Ovary (tissue), 7 donors: ENCODE measurements at regions not wholly inside any gene's neighbourhood (a gene's known extent, or its start where the extent isn't known, plus 50 kb on each side); places are given as distances from the start of the nearest gene placed in this dataset.

Experiments used
- DNase-seq, 5 donors: peaks; one replicate each; pipeline ENCODE4 v3.0.0-alpha.2; 2019 to 2020
- H3K27ac ChIP-seq, 2 donors: fragments of 200-600 bp; one replicate each; pipeline versions ENCODE4 v1.5.1 to v1.8.0; 2019 to 2022
- H3K27me3 ChIP-seq: fragments of 200-600 bp; one replicate; pipeline ENCODE4 v1.8.0; 2022
- H3K36me3 ChIP-seq: fragments of 200-600 bp; sonication (generic); one replicate; pipeline ENCODE4 v1.5.1; 2019
- H3K4me1 ChIP-seq: one replicate; pipeline ENCODE4 v1.8.1; 2013; ENCODE audit warnings: mild to moderate bottlenecking, moderate library complexity; ENCODE audit not compliant: insufficient read depth
- H3K4me3 ChIP-seq: fragments of 200-600 bp; sonication (generic); one replicate; pipeline ENCODE4 v1.5.1; 2017
- H3K9me3 ChIP-seq, 2 donors: fragments of 200-600 bp in 1 of 2; sonication (generic) in 1 of 2; one replicate each; pipeline versions ENCODE4 v1.5.1 to v1.8.1; 2013 to 2019; ENCODE audit warnings: mild to moderate bottlenecking in 1 of 2, moderate library complexity in 1 of 2
- CTCF ChIP-seq, 3 donors: fragments of 450-650 bp in 2 of 3; fragments of 200-600 bp in 1 of 3; IDR thresholded peaks; one replicate each; pipeline versions ENCODE4 v1.5.1 to v1.8.0; 2016 to 2022; ENCODE audit warnings: antibody characterized with exemption in 3 of 3, mild to moderate bottlenecking in 1 of 3
- EP300 ChIP-seq: sonication (generic); formaldehyde crosslinking; IDR thresholded peaks from one replicate; pipeline ENCODE4 v1.6.1; 2017; ENCODE audit warnings: antibody characterized with exemption
- POLR2A ChIP-seq: fragments of 450-650 bp; IDR thresholded peaks from one replicate; pipeline ENCODE4 v1.6.1; 2017; ENCODE audit warnings: antibody characterized with exemption, mild to moderate bottlenecking, moderate library complexity
- whole genome bisulfite sequencing, 3 donors: extraction: QIAGEN DNeasy Blood & Tissue Kit in 1 of 3; methylation state at CpG; one replicate each; pipeline versions ENCODE4 v1.1.5 to v1.1.7; 2013 to 2017; 5-methylcytosine and 5-hydroxymethylcytosine counted together
- intact Hi-C, 4 donors: fragments of 100-400 bp; cut with DNase I; formaldehyde crosslinking; loops; one replicate each; pipeline versions ENCODE4 v1.11.0 to v1.15.1; 2022 to 2023
- donor health status: DM: no; HTN: no; CAD: no; lungs with moderate emphysema.
- donor health status: DM: no; HTN: no; CAD: no.
- donor health status: Bipolar disorder and iron deficiency.
- donor health status: DM: no; HTN: no; CAD: no.
- donor health status: DM: yes; HTN: yes; CAD: no.

- no peaks in the 10 kb centered on the region for H3K4me1 ChIP-seq
- no peak overlapping the region for H3K27ac ChIP-seq
- no peaks in the 10 kb centered on the region for H3K27me3 ChIP-seq
- DNase-seq, result no peak
- no peaks in the 10 kb centered on the region for H3K36me3 ChIP-seq
- TF ChIP-seq POLR2A (no peak), CTCF (IDR thresholded peaks at IDR 0.05) (no peak), EP300 (no peak)
- WGBS, 3 donors, result 63 to 77% (median 72%) methylated on average over 2 of the region's 2 CpGs
- H3K9me3 ChIP-seq, result no peaks in the 10 kb centered on the region
- intact Hi-C loops, result no loop called here
- no peak overlapping the region for H3K4me3 ChIP-seq
Observed at GRCh38 chr18:77439888-77440287, 190.2 kb downstream of the GALR1 start.

GRCh38 chr18:77442393-77442792, 192.7 kb downstream of the GALR1 start:
- intact Hi-C loops, result no loop called here
- WGBS, 3 donors, result 62 to 78% (median 75%) methylated on average over 6 of the region's 6 CpGs
- Histone ChIP-seq H3K27ac (no peak overlapping the region), H3K36me3 (no peaks in the 10 kb centered on the region), H3K9me3 (no peaks in the 10 kb centered on the region), H3K4me3 (no peak overlapping the region), H3K4me1 (no peaks in the 10 kb centered on the region), H3K27me3 (no peaks in the 10 kb centered on the region)
- TF ChIP-seq CTCF (IDR thresholded peaks at IDR 0.05), result no peak
- TF ChIP-seq EP300, result no peak
- no peak for TF ChIP-seq POLR2A
- DNase-seq, result no peak

DNA sequence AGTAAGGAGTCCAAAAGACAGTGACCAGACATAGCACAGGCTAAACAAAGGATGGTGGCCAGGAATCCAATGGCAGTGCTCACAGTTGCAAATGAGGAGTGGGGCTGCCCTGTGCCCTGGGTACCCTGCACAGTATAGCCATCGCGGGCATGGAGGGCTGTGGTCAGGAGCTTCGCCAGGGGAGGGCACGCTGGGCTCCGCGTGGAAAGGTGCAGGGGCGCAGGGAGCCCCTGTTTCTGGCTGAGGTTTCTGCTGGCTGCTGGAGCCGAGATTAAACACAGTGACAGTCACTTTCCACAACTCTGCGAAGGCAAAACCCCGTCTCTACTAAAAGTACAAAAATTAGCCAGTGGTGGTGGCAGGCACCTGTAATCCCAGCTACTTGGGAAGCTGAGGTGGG, 194.7 kb downstream of the GALR1 start:
- no peak for TF ChIP-seq EP300
- TF ChIP-seq CTCF (IDR thresholded peaks at IDR 0.05), result no peak
- no peak for TF ChIP-seq POLR2A
- no peak overlapping the region for H3K27ac ChIP-seq
- WGBS, 3 donors, result 94 to 95% (median 95%) methylated on average over 10 of the region's 10 CpGs
- H3K27me3 ChIP-seq, result no peaks in the 10 kb centered on the region
- intact Hi-C loops, result no loop called here
- H3K36me3 ChIP-seq, result no peaks in the 10 kb centered on the region
- DNase-seq, result no peak
- H3K4me1 ChIP-seq, result no peaks in the 10 kb centered on the region
- no peaks in the 10 kb centered on the region for H3K9me3 ChIP-seq
- no peak overlapping the region for H3K4me3 ChIP-seq

DNA sequence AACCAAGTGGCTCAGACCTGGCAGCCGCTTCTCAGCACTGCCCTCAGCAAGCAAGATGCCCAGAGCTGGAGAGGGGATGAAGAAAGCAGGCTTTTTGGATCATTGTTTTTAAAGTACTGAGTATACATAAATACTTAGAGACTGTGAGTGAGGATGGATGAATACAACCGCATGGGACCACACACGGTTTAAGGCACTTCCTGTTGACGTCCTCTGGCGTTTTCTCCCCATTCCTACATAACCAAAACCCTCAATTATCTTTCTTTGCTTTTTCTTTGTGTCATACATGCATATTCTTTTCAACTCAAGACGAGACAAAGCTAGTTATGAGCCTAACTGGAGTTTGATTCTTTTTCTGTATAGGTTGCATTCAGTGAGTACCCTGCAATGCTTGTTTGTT, 198.4 kb downstream of the GALR1 start:
- no peak overlapping the region for H3K4me3 ChIP-seq
- H3K36me3 ChIP-seq, result no peaks in the 10 kb centered on the region
- intact Hi-C loops, result no loop called here
- H3K9me3 ChIP-seq, result no peaks in the 10 kb centered on the region
- 40 to 50% (median 42%) methylated on average over 6 of the region's 6 CpGs for WGBS, 3 donors
- TF ChIP-seq CTCF (IDR thresholded peaks at IDR 0.05) (no peak), POLR2A (no peak), EP300 (no peak)
- no peak overlapping the region for H3K27ac ChIP-seq
- DNase-seq, result no peak
- no peaks in the 10 kb centered on the region for H3K27me3 ChIP-seq
- no peaks in the 10 kb centered on the region for H3K4me1 ChIP-seq

- TF ChIP-seq EP300 (no peak), CTCF (IDR thresholded peaks at IDR 0.05) (no peak), POLR2A (no peak)
- Histone ChIP-seq H3K36me3 (no peaks in the 10 kb centered on the region), H3K27ac (no peak overlapping the region), H3K4me3 (no peak overlapping the region), H3K9me3 (no peaks in the 10 kb centered on the region), H3K27me3 (no peaks in the 10 kb centered on the region), H3K4me1 (no peaks in the 10 kb centered on the region)
- intact Hi-C loops, result no loop called here
- 89 to 98% (median 94%) methylated on average over 2 of the region's 2 CpGs for WGBS, 3 donors
- no peak for DNase-seq
Observed at GRCh38 chr18:77455004-77455403, 205.4 kb downstream of the GALR1 start.
